Smooth muscle cell (in vitro differentiated cells): ENCODE measurements at regions not wholly inside any gene's neighbourhood (a gene's known extent, or its start where the extent isn't known, plus 50 kb on each side); places are given as distances from the start of the nearest gene placed in this dataset.

Experiments
- DNase-seq: peaks from one replicate; lab custom pipeline; 2025; ENCODE audit not compliant: unreplicated experiment; lab: John Stamatoyannopoulos, UW
- H2AFZ ChIP-seq: fragments of 200-600 bp; sonication (generic); 2 replicates; pipeline ENCODE4 v1.6.0; 2016; ENCODE audit warnings: antibody characterized with exemption, low read depth, mild to moderate bottlenecking
- H3F3A ChIP-seq: fragments of 200-600 bp; sonication (generic); 2 replicates; pipeline ENCODE4 v1.6.0; 2017; ENCODE audit warnings: antibody characterized with exemption, low read depth
- H3K27ac ChIP-seq: fragments of 200-600 bp; sonication (generic); 2 replicates; pipeline ENCODE4 v1.5.1; 2016; ENCODE audit warnings: low read depth, mild to moderate bottlenecking
- H3K27me3 ChIP-seq: fragments of 200-600 bp; sonication (generic); 2 replicates; pipeline ENCODE4 v1.6.1; 2016; ENCODE audit warnings: low read depth, mild to moderate bottlenecking
- H3K36me3 ChIP-seq: fragments of 200-600 bp; sonication (generic); 2 replicates; pipeline ENCODE4 v1.5.1; 2016; ENCODE audit warnings: low read depth
- H3K4me1 ChIP-seq: fragments of 200-600 bp; sonication (generic); 2 replicates; pipeline ENCODE4 v1.5.1; 2016; ENCODE audit warnings: low read depth
- H3K4me2 ChIP-seq: fragments of 200-600 bp; sonication (generic); 2 replicates; pipeline ENCODE4 v1.6.0; 2016; ENCODE audit warnings: mild to moderate bottlenecking
- H3K4me3 ChIP-seq: fragments of 200-600 bp; sonication (generic); 2 replicates; pipeline ENCODE4 v1.5.1; 2016; ENCODE audit warnings: mild to moderate bottlenecking
- H3K79me2 ChIP-seq: fragments of 200-600 bp; sonication (generic); 2 replicates; pipeline ENCODE4 v1.6.0; 2016; ENCODE audit warnings: low read depth, mild to moderate bottlenecking
- H3K9ac ChIP-seq: fragments of 200-600 bp; sonication (generic); 2 replicates; pipeline ENCODE4 v1.6.0; 2016; ENCODE audit warnings: low read depth
- H3K9me3 ChIP-seq: fragments of 200-600 bp; sonication (generic); replicated peaks from 2 replicates; pipeline ENCODE4 v1.5.1; 2016; ENCODE audit warnings: low read depth
- H4K20me1 ChIP-seq: fragments of 200-600 bp; sonication (generic); 2 replicates; pipeline ENCODE4 v1.6.0; 2016; ENCODE audit warnings: low read depth
- CTCF ChIP-seq: fragments of 200-600 bp; sonication (generic); IDR thresholded peaks from 2 replicates; pipeline ENCODE4 v1.5.1; 2017; ENCODE audit warnings: borderline replicate concordance, mild to moderate bottlenecking, antibody characterized with exemption; ENCODE audit not compliant: insufficient read depth, poor library complexity, severe bottlenecking
- WGBS: methylation state at CpG from one replicate; pipeline ENCODE4 v1.1.7; 2016; ENCODE audit warnings: low lambda C conversion rate; 5-methylcytosine and 5-hydroxymethylcytosine counted together

- TF ChIP-seq CTCF = no peak
- 84% methylated on average over 2 of the region's 2 CpGs for WGBS
- H3F3A ChIP-seq = no peaks in the 10 kb centered on the region
- H3K9ac ChIP-seq = no peak overlapping the region
- DNase-seq = no peak
- H4K20me1 ChIP-seq = no peaks in the 10 kb centered on the region
- no peak overlapping the region for H2AFZ ChIP-seq
- H3K27ac ChIP-seq = no peak overlapping the region
- H3K79me2 ChIP-seq = no peaks in the 10 kb centered on the region
- H3K4me2 ChIP-seq = no peak overlapping the region
- no peaks in the 10 kb centered on the region for H3K36me3 ChIP-seq
- H3K4me3 ChIP-seq = no peak overlapping the region
- H3K4me1 ChIP-seq = no peaks in the 10 kb centered on the region
- H3K27me3 ChIP-seq = no peaks in the 10 kb centered on the region
- no peaks in the 10 kb centered on the region for H3K9me3 ChIP-seq
Measured at GRCh38 chrX:149302705-149303104, 202.4 kb downstream of the IDS start.

- Histone ChIP-seq H3K4me3 (no peak overlapping the region), H3F3A (no peaks in the 10 kb centered on the region), H3K9me3 (no peaks in the 10 kb centered on the region), H3K4me1 (no peaks in the 10 kb centered on the region), H4K20me1 (no peaks in the 10 kb centered on the region), H3K9ac (no peak overlapping the region), H3K27ac (no peak overlapping the region), H3K27me3 (no peaks in the 10 kb centered on the region), H3K36me3 (no peaks in the 10 kb centered on the region), H2AFZ (no peak overlapping the region), H3K4me2 (no peak overlapping the region), H3K79me2 (no peaks in the 10 kb centered on the region)
- 0% methylated on average over 1 of the region's 1 CpG for WGBS
- DNase-seq = no peak
- no peak for TF ChIP-seq CTCF
Measured at GRCh38 chrX:149298111-149298510, 207.0 kb downstream of the IDS start.

GRCh38 chrX:149296092-149296491 lies 209.0 kb downstream of the IDS start:
- Histone ChIP-seq H3F3A (no peaks in the 10 kb centered on the region), H3K79me2 (no peaks in the 10 kb centered on the region), H3K27me3 (no peaks in the 10 kb centered on the region), H3K36me3 (no peaks in the 10 kb centered on the region), H3K4me1 (no peaks in the 10 kb centered on the region), H3K27ac (no peak overlapping the region), H3K9ac (no peak overlapping the region), H3K4me2 (no peak overlapping the region), H3K9me3 (no peaks in the 10 kb centered on the region), H2AFZ (no peak overlapping the region), H3K4me3 (no peak overlapping the region), H4K20me1 (no peaks in the 10 kb centered on the region)
- no peak for TF ChIP-seq CTCF
- WGBS = 82% methylated on average over 5 of the region's 5 CpGs
- no peak for DNase-seq

GRCh38 chrX:149286940-149287349 lies 218.2 kb downstream of the IDS start:
- 31% methylated on average over 4 of the region's 4 CpGs for WGBS
- Histone ChIP-seq H3K4me3 (no peak overlapping the region), H3K36me3 (no peaks in the 10 kb centered on the region), H3K4me1 (peaks cover 5% of the 10 kb centered on the region), H4K20me1 (no peaks in the 10 kb centered on the region), H3K9ac (no peak overlapping the region), H3K4me2 (no peak overlapping the region), H2AFZ (no peak overlapping the region), H3K27me3 (no peaks in the 10 kb centered on the region), H3K79me2 (no peaks in the 10 kb centered on the region), H3K27ac (no peak overlapping the region), H3F3A (no peaks in the 10 kb centered on the region), H3K9me3 (no peaks in the 10 kb centered on the region)
- TF ChIP-seq CTCF = peak; percentile 63
- no peak for DNase-seq
